ENCODE measurements at regions not wholly inside any gene's neighbourhood (a gene's known extent, or its start where the extent isn't known, plus 50 kb on each side); places are given as distances from the start of the nearest gene placed in this dataset.

DNA sequence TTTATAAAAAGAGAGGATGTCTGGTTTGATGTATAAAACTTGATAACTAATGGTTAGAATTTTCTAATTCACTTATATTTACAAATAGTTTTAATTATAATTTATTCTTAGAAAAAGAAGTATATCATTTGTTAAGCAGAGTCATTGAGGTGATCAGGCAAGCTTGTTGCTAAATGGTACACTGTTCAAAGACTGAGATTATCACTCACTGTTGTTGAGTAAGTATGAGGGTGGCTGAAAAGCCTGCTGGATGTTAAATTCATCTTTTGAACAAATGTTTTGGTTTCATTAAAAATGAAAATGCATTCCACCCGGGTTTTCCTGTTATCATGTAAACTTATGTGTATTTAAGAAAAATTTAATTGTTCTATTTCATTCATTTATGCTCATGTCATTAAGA lies 451.8 kb downstream of the ADAMTS20 start:
- CTCF ChIA-PET, result interaction anchor here (0.7 kb wide), 1 partner anchor 48 kb away, joined by 3 read pairs; no protein-coding TSS in a partner anchor

DNA sequence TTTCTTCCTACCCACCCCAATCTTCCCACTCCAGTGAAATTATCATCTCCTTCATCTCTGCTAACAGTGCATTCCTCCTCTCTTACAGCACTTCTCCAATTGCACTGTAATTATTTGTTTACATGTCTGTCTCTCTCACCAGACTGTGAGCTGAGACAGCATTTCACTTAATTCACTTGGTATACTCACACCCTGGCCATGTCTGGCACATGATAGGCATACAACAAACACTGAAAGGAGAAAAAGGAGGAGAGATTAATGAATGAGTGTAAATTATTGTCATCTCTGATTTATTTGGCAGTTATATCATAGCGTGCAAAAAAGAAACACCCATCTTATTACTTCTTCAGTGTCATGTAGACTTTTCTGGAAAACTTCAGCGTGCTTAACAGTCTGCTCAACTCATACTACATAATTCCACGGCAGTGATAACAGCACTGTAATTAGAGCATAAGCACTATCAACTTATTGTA lies 452.3 kb downstream of the ADAMTS20 start:
- TF ChIP-seq, protein P1, sequence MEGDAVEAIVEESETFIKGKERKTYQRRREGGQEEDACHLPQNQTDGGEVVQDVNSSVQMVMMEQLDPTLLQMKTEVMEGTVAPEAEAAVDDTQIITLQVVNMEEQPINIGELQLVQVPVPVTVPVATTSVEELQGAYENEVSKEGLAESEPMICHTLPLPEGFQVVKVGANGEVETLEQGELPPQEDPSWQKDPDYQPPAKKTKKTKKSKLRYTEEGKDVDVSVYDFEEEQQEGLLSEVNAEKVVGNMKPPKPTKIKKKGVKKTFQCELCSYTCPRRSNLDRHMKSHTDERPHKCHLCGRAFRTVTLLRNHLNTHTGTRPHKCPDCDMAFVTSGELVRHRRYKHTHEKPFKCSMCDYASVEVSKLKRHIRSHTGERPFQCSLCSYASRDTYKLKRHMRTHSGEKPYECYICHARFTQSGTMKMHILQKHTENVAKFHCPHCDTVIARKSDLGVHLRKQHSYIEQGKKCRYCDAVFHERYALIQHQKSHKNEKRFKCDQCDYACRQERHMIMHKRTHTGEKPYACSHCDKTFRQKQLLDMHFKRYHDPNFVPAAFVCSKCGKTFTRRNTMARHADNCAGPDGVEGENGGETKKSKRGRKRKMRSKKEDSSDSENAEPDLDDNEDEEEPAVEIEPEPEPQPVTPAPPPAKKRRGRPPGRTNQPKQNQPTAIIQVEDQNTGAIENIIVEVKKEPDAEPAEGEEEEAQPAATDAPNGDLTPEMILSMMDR (conservative IDR thresholded peaks at IDR 0.05; ENCODE audit: low read depth), result no peak
- H3K27ac ChIP-seq, result no peak overlapping the region
- POLR2A ChIA-PET (ENCODE audit: low non-redundant PET), result no interaction called here
- CTCF ChIA-PET, result interaction anchor here (0.7 kb wide), 1 partner anchor 49 kb away, joined by 3 read pairs; no protein-coding TSS in a partner anchor
- DNase-seq (ENCODE audit: low spot score), result no peak

More for the DNA sequence above, 451.8 kb downstream of the ADAMTS20 start:
- no peak overlapping the region for H3K27ac ChIP-seq
- POLR2A ChIA-PET (ENCODE audit: low non-redundant PET), result no interaction called here
- TF ChIP-seq, protein P1 (conservative IDR thresholded peaks at IDR 0.05; ENCODE audit: low read depth), result no peak
- DNase-seq (ENCODE audit: low spot score), result no peak

DNA sequence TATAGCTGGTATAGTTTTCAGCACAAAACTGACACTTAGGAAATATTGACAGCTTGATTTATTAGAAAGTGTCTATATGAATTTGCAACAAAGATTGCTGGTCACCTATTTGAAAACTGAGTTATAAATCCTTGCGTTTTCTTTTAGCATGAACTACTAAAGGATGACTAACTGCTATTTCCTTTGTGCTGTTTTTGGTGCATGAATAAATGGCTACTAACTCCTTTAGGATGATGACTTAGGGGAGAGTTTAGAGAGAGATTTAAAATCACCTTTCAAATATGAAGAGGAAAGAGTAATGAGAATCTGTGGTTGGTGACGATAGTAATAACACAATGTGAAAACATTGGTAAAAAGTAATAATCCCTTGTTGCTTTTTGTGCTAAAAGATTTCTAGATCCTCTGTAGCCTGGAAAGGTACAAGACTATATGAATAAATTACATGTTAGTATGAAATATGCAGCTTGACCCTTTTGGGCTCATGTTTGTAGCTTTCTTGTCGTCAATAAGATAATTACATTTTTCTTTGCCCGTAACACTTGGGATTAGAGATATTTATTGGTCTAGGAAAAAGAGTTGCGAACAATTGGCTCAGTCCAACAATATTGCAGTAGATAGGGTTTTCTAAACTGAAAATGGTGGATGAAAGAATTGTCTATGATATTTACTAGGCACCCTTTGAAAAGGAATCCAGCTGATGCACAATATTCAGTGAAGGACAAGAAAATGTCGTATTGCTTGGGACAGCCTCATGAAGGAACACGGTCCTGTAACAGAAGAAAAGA lies 453.0 kb downstream of the ADAMTS20 start:
- ChIA-PET POLR2A (ENCODE audit: low non-redundant PET) (no interaction called here), CTCF (no interaction called here)
- no peak for DNase-seq (ENCODE audit: low spot score)
- TF ChIP-seq, protein P1 (conservative IDR thresholded peaks at IDR 0.05; ENCODE audit: low read depth), result no peak
- H3K27ac ChIP-seq, result no peak overlapping the region

DNA sequence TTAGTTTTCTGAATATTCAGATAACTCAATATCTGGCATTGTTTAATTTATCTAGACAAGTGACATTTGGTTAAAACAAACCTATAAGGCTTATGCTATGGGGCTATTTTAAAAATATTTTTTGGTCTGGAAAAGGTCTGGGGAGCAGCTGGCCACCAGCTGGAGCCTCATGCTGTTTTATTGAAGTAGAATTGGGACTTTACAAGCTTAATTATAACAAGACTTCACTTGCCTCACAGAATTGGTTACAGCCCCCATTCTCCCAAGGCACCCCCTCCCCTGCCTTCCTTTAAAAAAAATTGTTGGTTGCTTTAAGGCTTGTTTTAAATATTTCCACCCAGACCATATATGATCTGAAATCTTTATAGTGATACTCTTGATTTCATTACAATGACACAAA lies 453.9 kb downstream of the ADAMTS20 start:
- ChIA-PET POLR2A (ENCODE audit: low non-redundant PET) (no interaction called here), CTCF (interaction anchor here (0.5 kb wide), 1 partner anchor 491 kb away, joined by 5 read pairs; no protein-coding TSS in a partner anchor)
- DNase-seq (ENCODE audit: low spot score), result no peak
- no peak overlapping the region for H3K27ac ChIP-seq
- TF ChIP-seq, protein P1 (conservative IDR thresholded peaks at IDR 0.05; ENCODE audit: low read depth), result no peak

DNA sequence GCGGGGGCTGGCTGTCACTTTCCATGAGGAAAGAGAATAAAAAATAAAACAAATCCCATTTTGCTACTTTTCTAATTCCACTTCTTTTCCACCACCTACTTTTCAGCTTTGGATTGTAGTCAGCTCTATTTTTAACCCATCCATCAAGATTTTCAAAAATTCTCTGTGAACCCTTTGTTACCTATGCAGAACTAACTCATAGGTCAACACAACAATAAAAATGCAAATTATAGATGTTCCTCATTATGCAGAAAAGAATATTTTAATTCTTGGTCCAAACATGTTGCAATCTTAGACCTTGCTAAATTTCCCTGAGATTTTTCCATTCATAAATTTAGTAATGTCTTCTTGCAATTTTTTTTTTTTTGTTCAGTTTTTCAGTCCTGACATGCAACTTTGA lies 454.5 kb downstream of the ADAMTS20 start:
- CTCF ChIA-PET, result no interaction called here

DNA sequence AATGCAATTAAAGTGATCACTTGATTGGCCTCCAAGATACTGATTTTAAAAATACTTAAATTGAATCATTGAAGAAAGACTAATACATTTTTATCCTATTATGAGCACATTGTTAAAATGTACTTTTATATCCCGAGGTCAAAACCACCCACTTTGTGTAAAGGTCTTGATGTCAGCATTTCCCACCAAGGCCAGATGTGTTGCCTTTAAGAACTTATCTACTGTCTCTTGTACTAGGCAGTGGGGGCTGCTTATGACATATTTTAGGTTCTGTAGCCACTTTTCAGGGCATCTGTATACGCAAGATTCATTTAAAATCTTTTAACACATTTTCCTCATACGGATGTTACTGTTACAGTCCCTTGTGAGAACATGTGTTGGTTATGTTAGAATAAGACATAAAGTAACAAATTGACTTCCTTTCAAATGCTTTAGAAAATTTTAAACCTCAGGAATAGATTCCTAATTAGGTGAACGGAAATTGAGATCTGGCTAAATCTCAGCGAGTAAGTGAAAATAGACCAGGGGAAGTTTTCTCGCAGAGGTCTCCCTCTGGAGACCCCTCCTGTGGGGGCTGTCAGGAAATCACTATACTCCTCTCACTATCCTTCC lies 456.2 kb downstream of the ADAMTS20 start:
- DNase-seq (ENCODE audit: low spot score), result no peak
- no peak overlapping the region for H3K27ac ChIP-seq
- CTCF ChIA-PET, result interaction anchor here (0.6 kb wide), 1 partner anchor 307 kb away, joined by 3 read pairs; no protein-coding TSS in a partner anchor
- TF ChIP-seq, protein P1 (conservative IDR thresholded peaks at IDR 0.05; ENCODE audit: low read depth), result no peak
- POLR2A ChIA-PET (ENCODE audit: low non-redundant PET), result no interaction called here

More for the DNA sequence above, 454.5 kb downstream of the ADAMTS20 start:
- TF ChIP-seq, protein P1 (conservative IDR thresholded peaks at IDR 0.05; ENCODE audit: low read depth), result no peak
- no peak overlapping the region for H3K27ac ChIP-seq
- no peak for DNase-seq (ENCODE audit: low spot score)
- POLR2A ChIA-PET (ENCODE audit: low non-redundant PET), result no interaction called here
